Liver (tissue), 7 donors: ENCODE measurements at regions not wholly inside any gene's neighbourhood (a gene's known extent, or its start where the extent isn't known, plus 50 kb on each side); places are given as distances from the start of the nearest gene placed in this dataset.
"Not testable (repeated sequence)": the region's sequence is repeated elsewhere in the genome, so short reads cannot be mapped to it uniquely, and the experiment has no call there.

ENCODE experiments used
- DNase-seq: peaks from one replicate; pipeline ENCODE4 v3.0.0-alpha.2; 2017; ENCODE audit warnings: low spot score
- H3K27ac ChIP-seq, 2 donors: one replicate each; pipeline ENCODE4 v1.7.0; 2013; ENCODE audit warnings: inconsistent platforms in 2 of 2, low read length in 2 of 2, control low read depth in 1 of 2, low read depth in 1 of 2, mild to moderate bottlenecking in 1 of 2
- H3K27me3 ChIP-seq, 4 donors: one replicate each; pipeline versions ENCODE4 v1.6.1 to v1.7.0; 2013; ENCODE audit warnings: low read length in 3 of 4, inconsistent platforms in 1 of 4, mild to moderate bottlenecking in 1 of 4, moderate library complexity in 1 of 4; ENCODE audit not compliant: control insufficient read depth in 4 of 4, insufficient read depth in 4 of 4
- H3K36me3 ChIP-seq, 4 donors: one replicate each; pipeline versions ENCODE4 v1.6.1 to v1.7.0; 2013; ENCODE audit warnings: low read length in 3 of 4, mild to moderate bottlenecking in 3 of 4, low read depth in 1 of 4, moderate library complexity in 1 of 4; ENCODE audit not compliant: control insufficient read depth in 4 of 4, insufficient read depth in 3 of 4
- H3K4me1 ChIP-seq, 4 donors: one replicate each; pipeline versions ENCODE4 v1.6.1 to v1.7.0; 2013; ENCODE audit warnings: low read length in 3 of 4, mild to moderate bottlenecking in 3 of 4, moderate library complexity in 1 of 4; ENCODE audit not compliant: control insufficient read depth in 4 of 4, insufficient read depth in 4 of 4
- H3K4me3 ChIP-seq, 3 donors: one replicate each; pipeline versions ENCODE4 v1.6.1 to v1.7.0; 2013; ENCODE audit warnings: low read length in 3 of 3, control low read depth in 1 of 3, low read depth in 1 of 3, mild to moderate bottlenecking in 1 of 3
- H3K9ac ChIP-seq, 2 donors: one replicate each; pipeline ENCODE4 v1.7.0; 2013; ENCODE audit warnings: low read length in 2 of 2, mild to moderate bottlenecking in 2 of 2, moderate library complexity in 2 of 2, control low read depth in 1 of 2, low read depth in 1 of 2
- H3K9me3 ChIP-seq, 4 donors: one replicate each; pipeline versions ENCODE4 v1.6.1 to v1.7.0; 2013; ENCODE audit warnings: low read length in 3 of 4; ENCODE audit not compliant: control insufficient read depth in 4 of 4
- ATF3 ChIP-seq: IDR thresholded peaks from 2 replicates; pipeline ENCODE4 v1.6.1; 2016; ENCODE audit warnings: antibody characterized with exemption
- FOXA1 ChIP-seq: IDR thresholded peaks from 2 replicates; pipeline ENCODE4 v1.6.1; 2016; ENCODE audit warnings: antibody characterized with exemption
- FOXA2 ChIP-seq: IDR thresholded peaks from 2 replicates; pipeline ENCODE4 v1.6.1; 2016; ENCODE audit warnings: antibody characterized with exemption
- HNF4A ChIP-seq, 2 donors: conservative IDR thresholded peaks; 2 replicates each; pipeline ENCODE4 v1.6.1; 2016; ENCODE audit warnings: antibody characterized with exemption in 2 of 2, mild to moderate bottlenecking in 2 of 2
- HNF4G ChIP-seq: IDR thresholded peaks from 2 replicates; pipeline ENCODE4 v1.6.1; 2016; ENCODE audit warnings: antibody characterized with exemption
- JUND ChIP-seq, 2 donors: IDR thresholded peaks; 2 replicates each; pipeline ENCODE4 v1.6.1; 2016; ENCODE audit warnings: antibody characterized with exemption in 2 of 2
- MAX ChIP-seq: IDR thresholded peaks from 2 replicates; pipeline ENCODE4 v1.6.1; 2016; ENCODE audit warnings: antibody characterized with exemption
- RAD21 ChIP-seq, 2 donors: IDR thresholded peaks; 2 replicates each; pipeline ENCODE4 v1.6.1; 2016; ENCODE audit warnings: antibody characterized with exemption in 2 of 2, mild to moderate bottlenecking in 2 of 2
- REST ChIP-seq: IDR thresholded peaks from 2 replicates; pipeline ENCODE4 v1.6.1; 2016; ENCODE audit warnings: antibody characterized with exemption, mild to moderate bottlenecking
- SP1 ChIP-seq: IDR thresholded peaks from 2 replicates; pipeline ENCODE4 v1.6.1; 2018; ENCODE audit warnings: antibody characterized with exemption, mild to moderate bottlenecking
- TAF1 ChIP-seq: conservative IDR thresholded peaks from 2 replicates; pipeline ENCODE4 v1.6.1; 2016; ENCODE audit warnings: antibody characterized with exemption, mild to moderate bottlenecking
- YY1 ChIP-seq: IDR thresholded peaks from 2 replicates; pipeline ENCODE4 v1.6.1; 2016; ENCODE audit warnings: antibody characterized with exemption, mild to moderate bottlenecking
- ZBTB33 ChIP-seq: IDR thresholded peaks from 2 replicates; pipeline ENCODE4 v1.6.1; 2016; ENCODE audit warnings: antibody characterized with exemption
- WGBS: extraction: QIAGEN DNeasy Blood & Tissue Kit; methylation state at CpG from one replicate; pipeline ENCODE4 v1.1.7; 2013; 5-methylcytosine and 5-hydroxymethylcytosine counted together
- donor health status: healthy.
- donor health status: healthy.
- donor health status: healthy.
- donor health status: healthy.

- Histone ChIP-seq H3K4me3 (no peak overlapping the region), H3K27me3 (peaks cover 0 to 3% (median 0%) of the 10 kb centered on the region in 4 donors), H3K9ac (no peak overlapping the region), H3K36me3 (no peaks in the 10 kb centered on the region), H3K27ac (no peak overlapping the region), H3K4me1 (no peaks in the 10 kb centered on the region), H3K9me3 (no peaks in the 10 kb centered on the region)
- TF ChIP-seq HNF4A (conservative IDR thresholded peaks at IDR 0.05), result no peak
- no peak for TF ChIP-seq REST
- no peak for TF ChIP-seq TAF1
- no peak for TF ChIP-seq SP1
- no peak for TF ChIP-seq MAX
- no peak for TF ChIP-seq ATF3
- no peak for TF ChIP-seq FOXA1
- TF ChIP-seq FOXA2, result no peak
- no peak for TF ChIP-seq HNF4G
- no peak for TF ChIP-seq YY1
- no peak for TF ChIP-seq RAD21 (IDR thresholded peaks at IDR 0.05)
- no peak for DNase-seq
Measured at GRCh38 chr9:90526386-90526785, 116.2 kb downstream of the DIRAS2 start.

GRCh38 chr9:90536094-90536493 lies 106.5 kb downstream of the DIRAS2 start:
- H3K36me3 ChIP-seq, H3K9ac ChIP-seq, H3K9me3 ChIP-seq, H3K4me1 ChIP-seq, DNase-seq, H3K4me3 ChIP-seq, H3K27ac ChIP-seq: not testable (repeated sequence)
- 66% methylated on average over 4 of the region's 4 CpGs for WGBS
- peaks cover 0 to 11% (median 1%) of the 10 kb centered on the region in 4 donors for H3K27me3 ChIP-seq

- DNase-seq, result no peak
- Histone ChIP-seq H3K27me3 (peaks cover 0 to 11% (median 1%) of the 10 kb centered on the region in 4 donors), H3K36me3 (no peaks in the 10 kb centered on the region), H3K4me3 (no peak overlapping the region), H3K27ac (no peak overlapping the region), H3K9ac (no peak overlapping the region), H3K9me3 (no peaks in the 10 kb centered on the region), H3K4me1 (no peaks in the 10 kb centered on the region)
- TF ChIP-seq ZBTB33 (no peak), RAD21 (IDR thresholded peaks at IDR 0.05) (no peak), JUND (IDR thresholded peaks at IDR 0.05) (no peak), HNF4A (conservative IDR thresholded peaks at IDR 0.05) (no peak), HNF4G (no peak), MAX (no peak)
- WGBS, result 87% methylated on average over 4 of the region's 4 CpGs
Measured at GRCh38 chr9:90538566-90538965, 104.1 kb downstream of the DIRAS2 start.
